ENCODE measurements at regions not wholly inside any gene's neighbourhood (a gene's known extent, or its start where the extent isn't known, plus 50 kb on each side); places are given as distances from the start of the nearest gene placed in this dataset.

- Mint-ChIP-seq H3K27ac (ENCODE audit: unreplicated experiment) (no peak overlapping the region), H3K4me3 (ENCODE audit: unreplicated experiment) (no peak overlapping the region), H3K27me3 (ENCODE audit: unreplicated experiment) (peaks cover 3% of the 10 kb centered on the region), H3K9me3 (ENCODE audit: unreplicated experiment) (peaks cover 59% of the 10 kb centered on the region), H3K36me3 (ENCODE audit: low read depth, unreplicated experiment) (peaks cover 38% of the 10 kb centered on the region), H3K4me1 (ENCODE audit: unreplicated experiment) (no peaks in the 10 kb centered on the region)
- DNase-seq (ENCODE audit: low spot score) = no peak
- no peak for TF ChIP-seq CTCF (IDR thresholded peaks at IDR 0.05; ENCODE audit: unreplicated experiment)
Observed at GRCh38 chr12:130076126-130076525, 86.1 kb upstream of the FZD10 start.

GRCh38 chr12:130076752-130077151, 85.5 kb upstream of the FZD10 start:
- no peak for DNase-seq (ENCODE audit: low spot score)
- no peak for TF ChIP-seq CTCF (IDR thresholded peaks at IDR 0.05; ENCODE audit: unreplicated experiment)
- Mint-ChIP-seq H3K36me3 (ENCODE audit: low read depth, unreplicated experiment) (peaks cover 38% of the 10 kb centered on the region), H3K4me3 (ENCODE audit: unreplicated experiment) (no peak overlapping the region), H3K9me3 (ENCODE audit: unreplicated experiment) (peaks cover 59% of the 10 kb centered on the region), H3K4me1 (ENCODE audit: unreplicated experiment) (no peaks in the 10 kb centered on the region), H3K27ac (ENCODE audit: unreplicated experiment) (no peak overlapping the region), H3K27me3 (ENCODE audit: unreplicated experiment) (peaks cover 3% of the 10 kb centered on the region)

GRCh38 chr12:130078852-130079251, 83.4 kb upstream of the FZD10 start:
- peaks cover 58% of the 10 kb centered on the region for H3K9me3 Mint-ChIP-seq (ENCODE audit: unreplicated experiment)
- H3K4me1 Mint-ChIP-seq (ENCODE audit: unreplicated experiment) = no peaks in the 10 kb centered on the region
- no peak overlapping the region for H3K27ac Mint-ChIP-seq (ENCODE audit: unreplicated experiment)
- H3K36me3 Mint-ChIP-seq (ENCODE audit: low read depth, unreplicated experiment) = peaks cover 44% of the 10 kb centered on the region
- DNase-seq (ENCODE audit: low spot score) = no peak
- no peak overlapping the region for H3K4me3 Mint-ChIP-seq (ENCODE audit: unreplicated experiment)
- no peak for TF ChIP-seq CTCF (IDR thresholded peaks at IDR 0.05; ENCODE audit: unreplicated experiment)
- peaks cover 6% of the 10 kb centered on the region for H3K27me3 Mint-ChIP-seq (ENCODE audit: unreplicated experiment)

GRCh38 chr12:130079279-130079678, 83.0 kb upstream of the FZD10 start:
- peaks cover 8% of the 10 kb centered on the region for H3K27me3 Mint-ChIP-seq (ENCODE audit: unreplicated experiment)

GRCh38 chr12:130080205-130080604, 82.1 kb upstream of the FZD10 start:
- Mint-ChIP-seq H3K27ac (ENCODE audit: unreplicated experiment) (no peak overlapping the region), H3K36me3 (ENCODE audit: low read depth, unreplicated experiment) (peaks cover 46% of the 10 kb centered on the region), H3K9me3 (ENCODE audit: unreplicated experiment) (peaks cover 59% of the 10 kb centered on the region), H3K27me3 (ENCODE audit: unreplicated experiment) (peaks cover 9% of the 10 kb centered on the region), H3K4me1 (ENCODE audit: unreplicated experiment) (no peaks in the 10 kb centered on the region), H3K4me3 (ENCODE audit: unreplicated experiment) (no peak overlapping the region)
- no peak for TF ChIP-seq CTCF (IDR thresholded peaks at IDR 0.05; ENCODE audit: unreplicated experiment)
- DNase-seq (ENCODE audit: low spot score) = no peak

More at GRCh38 chr12:130079279-130079678, 83.0 kb upstream of the FZD10 start:
- peaks cover 58% of the 10 kb centered on the region for H3K9me3 Mint-ChIP-seq (ENCODE audit: unreplicated experiment)
- H3K4me3 Mint-ChIP-seq (ENCODE audit: unreplicated experiment) = no peak overlapping the region
- TF ChIP-seq CTCF (IDR thresholded peaks at IDR 0.05; ENCODE audit: unreplicated experiment) = no peak
- no peaks in the 10 kb centered on the region for H3K4me1 Mint-ChIP-seq (ENCODE audit: unreplicated experiment)
- H3K27ac Mint-ChIP-seq (ENCODE audit: unreplicated experiment) = no peak overlapping the region
- peaks cover 41% of the 10 kb centered on the region for H3K36me3 Mint-ChIP-seq (ENCODE audit: low read depth, unreplicated experiment)
- no peak for DNase-seq (ENCODE audit: low spot score)

Measured in endothelial cell (in vitro differentiated cells).